Peyer's patch (tissue), 4 donors: ENCODE measurements at regions not wholly inside any gene's neighbourhood (a gene's known extent, or its start where the extent isn't known, plus 50 kb on each side); places are given as distances from the start of the nearest gene placed in this dataset.

Experiments
- CTCF ChIP-seq, 6 experiments: fragments of 450-650 bp in 4 of 6; fragments of 200-600 bp in 2 of 6; sonication (generic) in 1 of 6; IDR thresholded peaks; one replicate each; pipeline ENCODE4 v1.5.1; 2017 to 2019; ENCODE audit warnings: antibody characterized with exemption in 6 of 6, mild to moderate bottlenecking in 3 of 6, moderate library complexity in 1 of 6
- POLR2A ChIP-seq, 2 donors: fragments of 450-650 bp; IDR thresholded peaks; one replicate each; pipeline ENCODE4 v1.5.1; 2017; ENCODE audit warnings: antibody characterized with exemption in 2 of 2, mild to moderate bottlenecking in 2 of 2, moderate library complexity in 2 of 2

- TF ChIP-seq CTCF (IDR thresholded peaks at IDR 0.05) (no peak), POLR2A (IDR thresholded peaks at IDR 0.05) (no peak)
Measured at GRCh38 chr14:85960756-85961155, 430.8 kb downstream of the FLRT2 start.
